Upper lobe of left lung (tissue), 4 donors: ENCODE measurements at regions not wholly inside any gene's neighbourhood (a gene's known extent, or its start where the extent isn't known, plus 50 kb on each side); places are given as distances from the start of the nearest gene placed in this dataset.

ENCODE experiments used
- EP300 ChIP-seq, 4 donors: sonication (generic); formaldehyde crosslinking; IDR thresholded peaks; one replicate each; pipeline ENCODE4 v1.5.1; 2017; ENCODE audit warnings: antibody characterized with exemption in 4 of 4, control low read depth in 2 of 4
- POLR2A ChIP-seq, 4 donors: fragments of 450-650 bp; IDR thresholded peaks; one replicate each; pipeline ENCODE4 v1.5.1; 2016 to 2017; ENCODE audit warnings: antibody characterized with exemption in 4 of 4, mild to moderate bottlenecking in 2 of 4
- POLR2AphosphoS5 ChIP-seq, 2 donors: sonication (generic); formaldehyde crosslinking; IDR thresholded peaks; one replicate each; pipeline ENCODE4 v1.5.1; 2017; ENCODE audit warnings: antibody characterized with exemption in 2 of 2
- TF ChIP-seq, protein P1 (sequence below), 6 experiments: fragments of 450-650 bp in 4 of 6; fragments of 200-600 bp in 2 of 6; sonication (generic) in 2 of 6; IDR thresholded peaks; one replicate each; pipeline ENCODE4 v1.5.1; 2016 to 2019; ENCODE audit warnings: antibody characterized with exemption in 6 of 6

GRCh38 chr2:128491692-128492244 lies 173.1 kb upstream of the HS6ST1 start:
- TF ChIP-seq, protein P1, sequence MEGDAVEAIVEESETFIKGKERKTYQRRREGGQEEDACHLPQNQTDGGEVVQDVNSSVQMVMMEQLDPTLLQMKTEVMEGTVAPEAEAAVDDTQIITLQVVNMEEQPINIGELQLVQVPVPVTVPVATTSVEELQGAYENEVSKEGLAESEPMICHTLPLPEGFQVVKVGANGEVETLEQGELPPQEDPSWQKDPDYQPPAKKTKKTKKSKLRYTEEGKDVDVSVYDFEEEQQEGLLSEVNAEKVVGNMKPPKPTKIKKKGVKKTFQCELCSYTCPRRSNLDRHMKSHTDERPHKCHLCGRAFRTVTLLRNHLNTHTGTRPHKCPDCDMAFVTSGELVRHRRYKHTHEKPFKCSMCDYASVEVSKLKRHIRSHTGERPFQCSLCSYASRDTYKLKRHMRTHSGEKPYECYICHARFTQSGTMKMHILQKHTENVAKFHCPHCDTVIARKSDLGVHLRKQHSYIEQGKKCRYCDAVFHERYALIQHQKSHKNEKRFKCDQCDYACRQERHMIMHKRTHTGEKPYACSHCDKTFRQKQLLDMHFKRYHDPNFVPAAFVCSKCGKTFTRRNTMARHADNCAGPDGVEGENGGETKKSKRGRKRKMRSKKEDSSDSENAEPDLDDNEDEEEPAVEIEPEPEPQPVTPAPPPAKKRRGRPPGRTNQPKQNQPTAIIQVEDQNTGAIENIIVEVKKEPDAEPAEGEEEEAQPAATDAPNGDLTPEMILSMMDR (IDR thresholded peaks at IDR 0.05): no peak
- TF ChIP-seq POLR2AphosphoS5 (IDR thresholded peaks at IDR 0.05) (no peak), POLR2A (IDR thresholded peaks at IDR 0.05) (no peak), EP300 (IDR thresholded peaks at IDR 0.05) (no peak)
